GM23338 (cell line): ENCODE measurements at regions not wholly inside any gene's neighbourhood (a gene's known extent, or its start where the extent isn't known, plus 50 kb on each side); places are given as distances from the start of the nearest gene placed in this dataset.

ENCODE experiments used
- ATAC-seq: fragments of 200-7000 bp; cut with Tn5 transposase; 3 replicates; pipeline ENCODE4 v1.9.1; 2020
- DNase-seq: peaks from one replicate; pipeline ENCODE4 v3.0.0-alpha.2; 2015; ENCODE audit warnings: low spot score
- H2AFZ ChIP-seq: fragments of 200-600 bp; sonication (generic); 2 replicates; pipeline ENCODE4 v1.8.0; 2016; ENCODE audit warnings: antibody characterized with exemption, mild to moderate bottlenecking, moderate library complexity
- H3F3A ChIP-seq: fragments of 200-600 bp; sonication (generic); replicated peaks from 2 replicates; pipeline ENCODE4 v1.8.0; 2017; ENCODE audit warnings: antibody characterized with exemption, mixed run types, low read depth
- H3K27ac ChIP-seq: fragments of 200-600 bp; sonication (generic); 2 replicates; pipeline ENCODE4 v1.6.1; 2016; ENCODE audit warnings: low read depth
- H3K27me3 ChIP-seq: fragments of 200-600 bp; sonication (generic); 2 replicates; pipeline ENCODE4 v1.8.0; 2016; ENCODE audit warnings: mild to moderate bottlenecking, mixed run types, moderate library complexity; ENCODE audit not compliant: insufficient read depth
- H3K36me3 ChIP-seq: fragments of 200-600 bp; sonication (generic); 2 replicates; pipeline ENCODE4 v1.8.0; 2016; ENCODE audit warnings: mild to moderate bottlenecking; ENCODE audit not compliant: insufficient read depth
- H3K4me1 ChIP-seq: fragments of 200-600 bp; sonication (generic); 2 replicates; pipeline ENCODE4 v1.8.0; 2016; ENCODE audit warnings: mild to moderate bottlenecking, moderate library complexity; ENCODE audit not compliant: insufficient read depth
- H3K4me2 ChIP-seq: fragments of 200-600 bp; sonication (generic); 2 replicates; pipeline ENCODE4 v1.7.1; 2017; ENCODE audit warnings: mixed run types
- H3K4me3 ChIP-seq: fragments of 200-600 bp; sonication (generic); 2 replicates; pipeline ENCODE4 v1.6.1; 2016; ENCODE audit warnings: mixed run types
- H3K79me2 ChIP-seq: fragments of 200-600 bp; sonication (generic); replicated peaks from 2 replicates; pipeline ENCODE4 v1.8.0; 2017; ENCODE audit warnings: mild to moderate bottlenecking; ENCODE audit not compliant: insufficient read depth
- H3K9me2 ChIP-seq: fragments of 200-600 bp; sonication (generic); 2 replicates; pipeline ENCODE4 v1.8.0; 2017; ENCODE audit not compliant: insufficient read depth
- H4K20me1 ChIP-seq: fragments of 200-600 bp; sonication (generic); replicated peaks from 2 replicates; pipeline ENCODE4 v1.8.0; 2017; ENCODE audit warnings: mild to moderate bottlenecking; ENCODE audit not compliant: insufficient read depth
- H3K27ac Mint-ChIP-seq: 2 replicates; pipeline ENCODE4 v1.8.0; 2020; ENCODE audit warnings: inconsistent platforms, mild to moderate bottlenecking, moderate library complexity, mixed read lengths
- H3K27me3 Mint-ChIP-seq: 3 replicates; pipeline ENCODE4 v1.8.0; 2022; ENCODE audit warnings: low read depth, mild to moderate bottlenecking, moderate library complexity, mixed read lengths, inconsistent platforms; ENCODE audit not compliant: insufficient read depth, poor library complexity
- H3K36me3 Mint-ChIP-seq: 3 replicates; pipeline ENCODE4 v1.8.0; 2021; ENCODE audit warnings: low read depth, mild to moderate bottlenecking, inconsistent platforms, moderate library complexity, mixed read lengths
- H3K4me1 Mint-ChIP-seq: 3 replicates; pipeline ENCODE4 v1.8.0; 2020; ENCODE audit warnings: mild to moderate bottlenecking, inconsistent platforms, mixed read lengths
- H3K4me3 Mint-ChIP-seq: 3 replicates; pipeline ENCODE4 v1.8.0; 2021; ENCODE audit warnings: moderate library complexity, mild to moderate bottlenecking, inconsistent platforms, mixed read lengths
- H3K9me3 Mint-ChIP-seq: 3 replicates; pipeline ENCODE4 v1.8.0; 2020; ENCODE audit warnings: moderate library complexity, mild to moderate bottlenecking, inconsistent platforms, mixed read lengths
- CREB1 ChIP-seq: fragments of 250-450 bp; sonication (Bioruptor Pico); IDR thresholded peaks from 2 replicates; pipeline ENCODE4 v1.5.0; 2020; ENCODE audit warnings: low read depth, mild to moderate bottlenecking, moderate library complexity
- CTCF ChIP-seq, 2 experiments: fragments of 200-600 bp in 1 of 2; sonication (generic) in 1 of 2; conservative IDR thresholded peaks; 2 replicates each; pipeline versions ENCODE4 v1.5.1 to v1.6.1; 2016 to 2017; ENCODE audit warnings: antibody characterized with exemption in 2 of 2, low read depth in 2 of 2, mild to moderate bottlenecking in 2 of 2, moderate library complexity in 1 of 2
- ETS1 ChIP-seq: IDR thresholded peaks from 2 replicates; pipeline ENCODE4 v1.6.1; 2016; ENCODE audit warnings: antibody characterized with exemption
- EZH2 ChIP-seq: fragments of 200-600 bp; sonication (generic); IDR thresholded peaks from one replicate; pipeline ENCODE4 v1.8.0; 2017; ENCODE audit warnings: antibody characterized with exemption, mild to moderate bottlenecking, low read depth; ENCODE audit not compliant: unreplicated experiment
- EZH2phosphoT487 ChIP-seq: fragments of 200-600 bp; sonication (generic); IDR thresholded peaks from one replicate; pipeline ENCODE4 v1.8.1; 2018; ENCODE audit warnings: antibody characterized with exemption; ENCODE audit not compliant: unreplicated experiment
- JUNB ChIP-seq: IDR thresholded peaks from one replicate; pipeline ENCODE4 v1.6.1; 2016; ENCODE audit warnings: antibody characterized with exemption; ENCODE audit not compliant: unreplicated experiment
- NANOG ChIP-seq: IDR thresholded peaks from 2 replicates; pipeline ENCODE4 v1.6.1; 2016; ENCODE audit warnings: antibody characterized with exemption, borderline replicate concordance
- POLR2AphosphoS5 ChIP-seq: IDR thresholded peaks from 2 replicates; pipeline ENCODE4 v1.6.1; 2016; ENCODE audit warnings: antibody characterized with exemption, low read depth
- STAT1 ChIP-seq: IDR thresholded peaks from one replicate; pipeline ENCODE4 v1.6.1; 2016; ENCODE audit warnings: antibody characterized with exemption; ENCODE audit not compliant: unreplicated experiment
- ZNF114 ChIP-seq: fragments of 250-450 bp; sonication (Bioruptor Pico); IDR thresholded peaks from 2 replicates; pipeline ENCODE4 v1.5.0; 2020; ENCODE audit warnings: mild to moderate bottlenecking, moderate library complexity
- ZNF331 ChIP-seq: fragments of 250-450 bp; sonication (Bioruptor Pico); IDR thresholded peaks from 2 replicates; pipeline ENCODE4 v1.5.0; 2020; ENCODE audit warnings: low read depth, mild to moderate bottlenecking, moderate library complexity
- ZNF462 ChIP-seq: fragments of 250-450 bp; sonication (Bioruptor Pico); IDR thresholded peaks from 2 replicates; pipeline ENCODE4 v1.5.0; 2020; ENCODE audit warnings: mild to moderate bottlenecking, moderate library complexity

- H3K36me3 Mint-ChIP-seq, result peaks cover 9% of the 10 kb centered on the region; the same call in 2 of the 3 replicates
- H3K9me3 Mint-ChIP-seq, result peaks cover 13% of the 10 kb centered on the region
- Histone ChIP-seq H3K27me3 (no peaks in the 10 kb centered on the region), H3K27ac (no peak overlapping the region), H3K4me3 (no peak overlapping the region), H3K36me3 (no peaks in the 10 kb centered on the region), H3K79me2 (no peaks in the 10 kb centered on the region), H3K9me2 (0 out of 2 replicates have a peak, but pooled peaks cover 7% of the 10 kb centered on the region), H3K4me2 (no peak overlapping the region), H3F3A (no peaks in the 10 kb centered on the region), H3K4me1 (no peaks in the 10 kb centered on the region), H2AFZ (no peak overlapping the region), H4K20me1 (no peaks in the 10 kb centered on the region)
- no peak overlapping the region for H3K27ac Mint-ChIP-seq
- H3K4me1 Mint-ChIP-seq, result no peaks in the 10 kb centered on the region
- no peaks in the 10 kb centered on the region for H3K27me3 Mint-ChIP-seq
- ATAC-seq (no peak), DNase-seq (no peak)
- H3K4me3 Mint-ChIP-seq, result no peak overlapping the region
- no peak for TF ChIP-seq JUNB
- no peak for TF ChIP-seq ETS1
Observed at GRCh38 chr5:111627862-111628261, 115.5 kb upstream of the STARD4 start.

- no peaks in the 10 kb centered on the region for H3F3A ChIP-seq
- no peaks in the 10 kb centered on the region for H3K79me2 ChIP-seq
- H4K20me1 ChIP-seq, result no peaks in the 10 kb centered on the region
- H2AFZ ChIP-seq, result no peak overlapping the region
- no peaks in the 10 kb centered on the region for H3K36me3 ChIP-seq
- Mint-ChIP-seq H3K4me3 (no peak overlapping the region), H3K27me3 (no peaks in the 10 kb centered on the region), H3K4me1 (no peaks in the 10 kb centered on the region), H3K9me3 (peaks cover 13% of the 10 kb centered on the region), H3K27ac (no peak overlapping the region), H3K36me3 (peaks cover 9% of the 10 kb centered on the region; the same call in 2 of the 3 replicates)
- no peaks in the 10 kb centered on the region for H3K4me1 ChIP-seq
- H3K4me3 ChIP-seq, result no peak overlapping the region
- ATAC-seq (no peak), DNase-seq (no peak)
- H3K4me2 ChIP-seq, result no peak overlapping the region
- H3K27ac ChIP-seq, result no peak overlapping the region
- no peaks in the 10 kb centered on the region for H3K27me3 ChIP-seq
- H3K9me2 ChIP-seq, result 0 out of 2 replicates have a peak, but pooled peaks cover 7% of the 10 kb centered on the region
- TF ChIP-seq CREB1 (CRISPR knock-in tag), result no peak
- no peak for TF ChIP-seq EZH2phosphoT487
- no peak for TF ChIP-seq ZNF331 (CRISPR knock-in tag)
- no peak for TF ChIP-seq EZH2
- TF ChIP-seq STAT1, result no peak
- no peak for TF ChIP-seq NANOG
- no peak for TF ChIP-seq CTCF (conservative IDR thresholded peaks at IDR 0.05; ENCODE audit: low read depth in 2 of 2)
- no peak for TF ChIP-seq ZNF462 (CRISPR knock-in tag)
- TF ChIP-seq ZNF114 (CRISPR knock-in tag), result no peak
- TF ChIP-seq ETS1, result no peak
- TF ChIP-seq POLR2AphosphoS5, result no peak
Observed at GRCh38 chr5:111626473-111627148, 114.3 kb upstream of the STARD4 start.
